Activated gamma-delta T cell treated with Interleukin-2 at 50 U/mL for 16 hours (primary cell): ENCODE measurements at regions not wholly inside any gene's neighbourhood (a gene's known extent, or its start where the extent isn't known, plus 50 kb on each side); places are given as distances from the start of the nearest gene placed in this dataset.

Source experiments
- DNase-seq: peaks from one replicate; pipeline ENCODE4 v3.0.0-alpha.2; 2020

- no peak for DNase-seq
These were observed 669.3 kb downstream of the LIG4 start for GRCh38 chr13:107545946-107546502.

GRCh38 chr13:107534548-107534947 lies 680.8 kb downstream of the LIG4 start:
- DNase-seq, result no peak

- no peak for DNase-seq
These were observed 683.5 kb downstream of the LIG4 start for GRCh38 chr13:107531816-107532215.

GRCh38 chr13:107531180-107531579 lies 684.2 kb downstream of the LIG4 start:
- no peak for DNase-seq

GRCh38 chr13:107529035-107529434 lies 686.3 kb downstream of the LIG4 start:
- DNase-seq, result no peak

GRCh38 chr13:107518780-107519179 lies 696.6 kb downstream of the LIG4 start:
- DNase-seq, result no peak

GRCh38 chr13:107518292-107518691 lies 697.0 kb downstream of the LIG4 start:
- no peak for DNase-seq

GRCh38 chr13:107516517-107516916 lies 698.8 kb downstream of the LIG4 start:
- no peak for DNase-seq

- no peak for DNase-seq
These were observed 702.8 kb downstream of the LIG4 start for GRCh38 chr13:107512551-107512950.

GRCh38 chr13:107497661-107498060 lies 717.7 kb downstream of the LIG4 start:
- DNase-seq, result no peak

- no peak for DNase-seq
These were observed 722.1 kb downstream of the LIG4 start for GRCh38 chr13:107493266-107493665.

- no peak for DNase-seq
These were observed 732.6 kb downstream of the LIG4 start for GRCh38 chr13:107482688-107483087.

GRCh38 chr13:107480130-107480529 lies 735.2 kb downstream of the LIG4 start:
- DNase-seq, result no peak

GRCh38 chr13:107477772-107478379 lies 737.5 kb downstream of the LIG4 start:
- no peak for DNase-seq

- DNase-seq, result no peak
These were observed 739.4 kb downstream of the LIG4 start for GRCh38 chr13:107475753-107476453.

GRCh38 chr13:107473253-107473652 lies 742.1 kb downstream of the LIG4 start:
- DNase-seq, result no peak

- no peak for DNase-seq
These were observed 748.8 kb downstream of the LIG4 start for GRCh38 chr13:107466326-107467099.

- no peak for DNase-seq
These were observed 752.8 kb downstream of the LIG4 start for GRCh38 chr13:107462501-107462900.

- no peak for DNase-seq
These were observed 753.6 kb downstream of the LIG4 start for GRCh38 chr13:107461751-107462150.

GRCh38 chr13:107459430-107459829 lies 755.9 kb downstream of the LIG4 start:
- no peak for DNase-seq

- no peak for DNase-seq
These were observed 757.1 kb downstream of the LIG4 start for GRCh38 chr13:107458269-107458668.

GRCh38 chr13:107457686-107458085 lies 757.6 kb downstream of the LIG4 start:
- no peak for DNase-seq

GRCh38 chr13:107456431-107456830 lies 758.9 kb downstream of the LIG4 start:
- no peak for DNase-seq

- DNase-seq, result no peak
These were observed 762.5 kb downstream of the LIG4 start for GRCh38 chr13:107452833-107453232.
